ENCODE measurements at regions not wholly inside any gene's neighbourhood (a gene's known extent, or its start where the extent isn't known, plus 50 kb on each side); places are given as distances from the start of the nearest gene placed in this dataset.
"Not testable (repeated sequence)": the region's sequence is repeated elsewhere in the genome, so short reads cannot be mapped to it uniquely, and the experiment has no call there.

- Mint-ChIP-seq H3K9me3 (peaks cover 3% of the 10 kb centered on the region), H3K27ac (no peak overlapping the region), H3K27me3 (no peaks in the 10 kb centered on the region), H3K4me1 (ENCODE audit: low read depth) (no peaks in the 10 kb centered on the region), H3K36me3 (ENCODE audit: low read depth) (no peaks in the 10 kb centered on the region), H3K4me3 (no peak overlapping the region)
- no peak for DNase-seq
Observed at GRCh38 chr9:119898316-119898715, 529.1 kb upstream of the BRINP1 start.

GRCh38 chr9:119884438-119884837 is 515.2 kb upstream of the BRINP1 start:
- Mint-ChIP-seq H3K27ac (no peak overlapping the region), H3K27me3 (no peaks in the 10 kb centered on the region), H3K9me3 (no peaks in the 10 kb centered on the region), H3K36me3 (ENCODE audit: low read depth) (no peaks in the 10 kb centered on the region), H3K4me3 (no peak overlapping the region), H3K4me1 (ENCODE audit: low read depth) (no peaks in the 10 kb centered on the region)
- DNase-seq = no peak

GRCh38 chr9:119881898-119882297 is 512.7 kb upstream of the BRINP1 start:
- no peaks in the 10 kb centered on the region for H3K4me1 Mint-ChIP-seq (ENCODE audit: low read depth)
- no peak overlapping the region for H3K4me3 Mint-ChIP-seq
- no peaks in the 10 kb centered on the region for H3K9me3 Mint-ChIP-seq
- H3K27ac Mint-ChIP-seq = no peak overlapping the region
- H3K36me3 Mint-ChIP-seq (ENCODE audit: low read depth) = no peaks in the 10 kb centered on the region
- H3K27me3 Mint-ChIP-seq = no peaks in the 10 kb centered on the region
- DNase-seq = no peak

DNA sequence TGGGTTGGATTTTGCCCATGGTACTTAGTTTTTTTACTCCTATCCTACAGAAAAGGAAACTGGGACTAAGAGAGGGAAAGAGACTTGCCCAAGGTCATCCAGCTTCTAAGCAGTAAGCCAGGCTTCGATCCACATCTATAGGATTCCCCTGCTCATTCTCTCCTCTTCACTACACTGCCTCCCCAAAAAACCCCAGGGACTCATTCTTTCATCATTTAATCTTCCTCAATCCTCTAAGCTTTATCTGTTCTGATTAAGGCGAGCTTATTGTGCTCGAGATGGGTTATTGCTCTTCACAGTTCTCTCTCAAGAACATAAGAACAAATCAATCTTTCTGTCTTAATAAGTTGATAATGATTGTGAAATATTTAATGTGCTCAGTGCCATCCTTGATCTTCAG is 511.1 kb upstream of the BRINP1 start:
- H3K27ac Mint-ChIP-seq = no peak overlapping the region
- H3K36me3 Mint-ChIP-seq (ENCODE audit: low read depth) = no peaks in the 10 kb centered on the region
- H3K27me3 Mint-ChIP-seq = no peaks in the 10 kb centered on the region
- no peak for DNase-seq
- H3K4me3 Mint-ChIP-seq = no peak overlapping the region
- H3K9me3 Mint-ChIP-seq = peaks cover 2% of the 10 kb centered on the region
- no peaks in the 10 kb centered on the region for H3K4me1 Mint-ChIP-seq (ENCODE audit: low read depth)

- Mint-ChIP-seq H3K36me3 (ENCODE audit: low read depth) (no peaks in the 10 kb centered on the region), H3K9me3 (peaks cover 2% of the 10 kb centered on the region), H3K27ac (no peak overlapping the region)
Observed at GRCh38 chr9:119877306-119877705, 508.1 kb upstream of the BRINP1 start.

GRCh38 chr9:119873877-119874276 is 504.6 kb upstream of the BRINP1 start:
- Mint-ChIP-seq H3K27ac (no peak overlapping the region), H3K27me3 (no peaks in the 10 kb centered on the region)

More at GRCh38 chr9:119877306-119877705, 508.1 kb upstream of the BRINP1 start:
- no peak for DNase-seq
- Mint-ChIP-seq H3K4me1 (ENCODE audit: low read depth) (no peaks in the 10 kb centered on the region), H3K27me3 (no peaks in the 10 kb centered on the region), H3K4me3 (no peak overlapping the region)

DNA sequence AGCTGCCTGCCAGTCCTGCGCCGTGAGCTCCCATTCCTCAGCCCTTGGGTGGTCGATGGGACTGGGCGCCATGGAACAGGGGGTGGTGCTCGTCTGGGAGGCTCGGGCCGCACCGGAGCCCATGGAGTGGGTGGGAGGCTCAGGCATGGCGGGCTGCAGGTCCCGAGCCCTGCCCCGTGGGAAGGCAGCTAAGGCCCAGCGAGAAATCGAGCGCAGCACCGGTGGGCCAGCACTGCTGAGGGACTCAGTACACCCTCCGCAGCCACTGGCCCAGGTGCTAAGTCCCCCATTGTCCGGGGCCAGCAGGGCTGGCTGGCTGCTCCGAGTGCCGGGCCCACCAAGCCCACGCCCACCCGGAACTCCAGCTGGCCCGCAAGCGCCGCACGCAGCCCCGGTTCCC is 501.0 kb upstream of the BRINP1 start:
- not testable (repeated sequence) for H3K27ac Mint-ChIP-seq; H3K4me1 Mint-ChIP-seq (ENCODE audit: low read depth); H3K9me3 Mint-ChIP-seq; H3K4me3 Mint-ChIP-seq; DNase-seq; H3K27me3 Mint-ChIP-seq; H3K36me3 Mint-ChIP-seq (ENCODE audit: low read depth)

More at GRCh38 chr9:119873877-119874276, 504.6 kb upstream of the BRINP1 start:
- Mint-ChIP-seq H3K4me1 (ENCODE audit: low read depth) (no peaks in the 10 kb centered on the region), H3K4me3 (no peak overlapping the region), H3K36me3 (ENCODE audit: low read depth) (no peaks in the 10 kb centered on the region), H3K9me3 (peaks cover 2% of the 10 kb centered on the region)
- no peak for DNase-seq

DNA sequence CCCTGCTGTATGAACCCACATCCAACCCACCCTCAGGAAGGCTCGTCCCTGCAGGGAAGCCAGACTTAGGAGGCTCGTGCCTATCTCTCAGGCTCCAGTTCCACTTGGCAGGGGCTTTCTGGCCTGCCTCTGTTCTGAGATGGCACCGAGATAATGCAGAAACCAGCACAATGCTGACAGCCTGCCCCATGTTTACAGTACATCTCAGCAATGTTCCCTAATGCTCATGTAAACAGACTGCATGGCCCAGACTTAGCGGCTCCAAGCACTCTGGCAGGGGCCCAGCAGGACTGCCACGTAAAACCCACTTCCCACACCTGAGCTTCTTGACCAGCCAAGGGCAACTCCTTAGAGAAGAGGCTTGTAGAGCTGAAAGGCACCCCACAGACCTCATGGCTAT is 499.5 kb upstream of the BRINP1 start:
- no peak for DNase-seq
- H3K4me1 Mint-ChIP-seq (ENCODE audit: low read depth) = no peaks in the 10 kb centered on the region
- H3K27ac Mint-ChIP-seq = no peak overlapping the region
- H3K9me3 Mint-ChIP-seq = no peaks in the 10 kb centered on the region
- no peaks in the 10 kb centered on the region for H3K36me3 Mint-ChIP-seq (ENCODE audit: low read depth)
- no peaks in the 10 kb centered on the region for H3K27me3 Mint-ChIP-seq
- no peak overlapping the region for H3K4me3 Mint-ChIP-seq

- H3K4me3 Mint-ChIP-seq = no peak overlapping the region
- no peaks in the 10 kb centered on the region for H3K36me3 Mint-ChIP-seq (ENCODE audit: low read depth)
- no peaks in the 10 kb centered on the region for H3K9me3 Mint-ChIP-seq
- no peak overlapping the region for H3K27ac Mint-ChIP-seq
- no peaks in the 10 kb centered on the region for H3K27me3 Mint-ChIP-seq
- DNase-seq = no peak
- H3K4me1 Mint-ChIP-seq (ENCODE audit: low read depth) = no peaks in the 10 kb centered on the region
Observed at GRCh38 chr9:119861842-119862241, 492.6 kb upstream of the BRINP1 start.

- Mint-ChIP-seq H3K9me3 (no peaks in the 10 kb centered on the region), H3K27me3 (no peaks in the 10 kb centered on the region), H3K36me3 (ENCODE audit: low read depth) (no peaks in the 10 kb centered on the region), H3K4me3 (no peak overlapping the region), H3K4me1 (ENCODE audit: low read depth) (no peaks in the 10 kb centered on the region), H3K27ac (no peak overlapping the region)
- no peak for DNase-seq
Observed at GRCh38 chr9:119859128-119859527, 489.9 kb upstream of the BRINP1 start.

GRCh38 chr9:119853126-119853525 is 483.9 kb upstream of the BRINP1 start:
- Mint-ChIP-seq H3K4me3 (no peak overlapping the region), H3K9me3 (no peaks in the 10 kb centered on the region), H3K27ac (no peak overlapping the region), H3K36me3 (ENCODE audit: low read depth) (no peaks in the 10 kb centered on the region), H3K4me1 (ENCODE audit: low read depth) (no peaks in the 10 kb centered on the region), H3K27me3 (peaks cover 3% of the 10 kb centered on the region)
- DNase-seq = no peak

DNA sequence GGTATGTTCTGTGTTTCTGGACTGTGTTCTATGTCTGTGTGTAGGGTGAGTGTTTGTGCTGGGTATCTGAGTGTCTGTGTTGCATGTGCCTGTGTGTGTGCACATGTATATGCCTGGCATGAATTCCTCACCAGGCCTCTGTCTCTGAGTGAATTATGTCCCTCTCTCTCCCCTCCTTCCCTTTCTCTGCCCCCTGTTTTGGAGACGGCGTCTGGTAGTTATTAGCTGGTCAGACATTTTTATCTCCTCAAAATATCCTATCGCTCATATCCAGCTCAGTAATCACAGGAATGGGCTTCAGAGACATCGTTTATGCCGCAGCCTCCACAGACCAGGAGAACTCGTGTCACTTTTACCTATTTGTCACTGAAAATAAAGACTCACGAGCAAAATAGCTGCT is 483.2 kb upstream of the BRINP1 start:
- Mint-ChIP-seq H3K4me1 (ENCODE audit: low read depth) (no peaks in the 10 kb centered on the region), H3K27me3 (peaks cover 3% of the 10 kb centered on the region), H3K9me3 (no peaks in the 10 kb centered on the region), H3K36me3 (ENCODE audit: low read depth) (no peaks in the 10 kb centered on the region), H3K4me3 (no peak overlapping the region), H3K27ac (no peak overlapping the region)
- no peak for DNase-seq

- Mint-ChIP-seq H3K4me1 (ENCODE audit: low read depth) (no peaks in the 10 kb centered on the region), H3K9me3 (no peaks in the 10 kb centered on the region), H3K27me3 (no peaks in the 10 kb centered on the region), H3K36me3 (ENCODE audit: low read depth) (no peaks in the 10 kb centered on the region), H3K4me3 (no peak overlapping the region), H3K27ac (no peak overlapping the region)
- DNase-seq = no peak
Observed at GRCh38 chr9:119844431-119844830, 475.2 kb upstream of the BRINP1 start.

- no peaks in the 10 kb centered on the region for H3K27me3 Mint-ChIP-seq
- no peaks in the 10 kb centered on the region for H3K36me3 Mint-ChIP-seq (ENCODE audit: low read depth)
- peaks cover 3% of the 10 kb centered on the region for H3K9me3 Mint-ChIP-seq
- H3K4me1 Mint-ChIP-seq (ENCODE audit: low read depth) = no peaks in the 10 kb centered on the region
- no peak overlapping the region for H3K27ac Mint-ChIP-seq
- no peak for DNase-seq
- no peak overlapping the region for H3K4me3 Mint-ChIP-seq
Observed at GRCh38 chr9:119841016-119841415, 471.8 kb upstream of the BRINP1 start.

GRCh38 chr9:119839888-119840287 is 470.7 kb upstream of the BRINP1 start:
- Mint-ChIP-seq H3K9me3 (peaks cover 3% of the 10 kb centered on the region), H3K4me3 (no peak overlapping the region), H3K4me1 (ENCODE audit: low read depth) (no peaks in the 10 kb centered on the region), H3K27me3 (no peaks in the 10 kb centered on the region), H3K36me3 (ENCODE audit: low read depth) (no peaks in the 10 kb centered on the region), H3K27ac (no peak overlapping the region)
- no peak for DNase-seq

DNA sequence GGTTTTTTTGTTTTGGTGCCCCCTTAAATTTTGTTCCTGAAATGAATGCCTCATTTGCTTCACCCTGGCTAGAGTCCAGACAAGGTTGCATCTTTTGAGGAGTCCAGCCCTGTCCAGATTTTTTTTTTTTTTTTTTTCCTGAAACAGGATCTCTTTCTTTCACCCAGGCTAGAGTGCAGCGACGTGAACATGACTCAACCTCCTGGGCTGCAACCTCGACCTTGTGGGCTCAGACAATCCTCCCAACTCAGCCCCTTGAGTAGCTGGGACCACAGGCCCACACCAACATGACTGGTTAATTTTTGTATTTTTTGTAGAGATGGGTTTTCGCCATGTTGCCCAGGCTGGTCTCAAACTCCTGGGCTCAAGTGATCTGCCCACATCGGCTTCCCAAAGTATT is 469.0 kb upstream of the BRINP1 start:
- Mint-ChIP-seq H3K4me1 (ENCODE audit: low read depth) (no peaks in the 10 kb centered on the region), H3K27ac (no peak overlapping the region), H3K27me3 (no peaks in the 10 kb centered on the region), H3K36me3 (ENCODE audit: low read depth) (no peaks in the 10 kb centered on the region), H3K4me3 (no peak overlapping the region), H3K9me3 (peaks cover 3% of the 10 kb centered on the region)
- no peak for DNase-seq

All from activated T-cell treated with anti-CD3 and anti-CD28 coated beads, Interleukin-2, amount 50 U/mL, for 24 hours (primary cell).